DND-41 (cell line): ENCODE measurements at regions not wholly inside any gene's neighbourhood (a gene's known extent, or its start where the extent isn't known, plus 50 kb on each side); places are given as distances from the start of the nearest gene placed in this dataset.
A peak's percentile ranks its signal among the peaks of the same experiment; 100 is the strongest.

Source experiments
- ATAC-seq: fragments of 200-7000 bp; cut with Tn5 transposase; 3 replicates; pipeline ENCODE4 v1.9.1; 2021; ENCODE audit warnings: low read depth; ENCODE audit not compliant: insufficient read depth
- DNase-seq: peaks from one replicate; pipeline ENCODE4 v3.0.0-alpha.2; 2020
- H2AFZ ChIP-seq: 2 replicates; pipeline ENCODE4 v1.6.0; 2012; ENCODE audit warnings: low read depth, low read length
- H3K27ac ChIP-seq: 2 replicates; pipeline ENCODE4 v1.5.1; 2012; ENCODE audit warnings: low read length, inconsistent platforms
- H3K27me3 ChIP-seq: fragments of 200-600 bp; sonication (generic); 2 replicates; pipeline ENCODE4 v1.6.0; 2012; ENCODE audit warnings: low read length, mild to moderate bottlenecking, inconsistent platforms; ENCODE audit not compliant: insufficient read depth, poor library complexity
- H3K36me3 ChIP-seq: 2 replicates; pipeline ENCODE4 v1.5.1; 2012; ENCODE audit warnings: low read length, inconsistent platforms; ENCODE audit not compliant: insufficient read depth
- H3K4me1 ChIP-seq: 2 replicates; pipeline ENCODE4 v1.5.1; 2012; ENCODE audit warnings: mild to moderate bottlenecking, low read length; ENCODE audit not compliant: insufficient read depth
- H3K4me2 ChIP-seq: 2 replicates; pipeline ENCODE4 v1.6.0; 2012; ENCODE audit warnings: mild to moderate bottlenecking, moderate library complexity, low read length, inconsistent platforms; ENCODE audit not compliant: insufficient read depth
- H3K4me3 ChIP-seq, 2 experiments: fragments of 200-600 bp in 1 of 2; shearing (Covaris generic) in 1 of 2; 2 replicates each; pipeline ENCODE4 v1.5.1; 2012 to 2016; ENCODE audit warnings: inconsistent platforms in 2 of 2, low read length in 2 of 2, mild to moderate bottlenecking in 2 of 2, low read depth in 1 of 2, moderate library complexity in 1 of 2
- H3K79me2 ChIP-seq: 2 replicates; pipeline ENCODE4 v1.6.0; 2012; ENCODE audit warnings: low read length, inconsistent platforms; ENCODE audit not compliant: insufficient read depth
- H3K9ac ChIP-seq: 2 replicates; pipeline ENCODE4 v1.6.0; 2012; ENCODE audit warnings: low read depth, mild to moderate bottlenecking, inconsistent platforms, low read length, moderate library complexity
- H3K9me3 ChIP-seq: 2 replicates; pipeline ENCODE4 v1.5.1; 2012; ENCODE audit warnings: low read length, moderate library complexity, mild to moderate bottlenecking, inconsistent platforms; ENCODE audit not compliant: insufficient read depth, severe bottlenecking
- H4K20me1 ChIP-seq: 2 replicates; pipeline ENCODE4 v1.6.0; 2012; ENCODE audit warnings: low read length; ENCODE audit not compliant: insufficient read depth
- EZH2 ChIP-seq: IDR thresholded peaks from 3 replicates; pipeline ENCODE4 v1.6.1; 2012; ENCODE audit warnings: borderline replicate concordance, low read depth, mild to moderate bottlenecking, moderate library complexity, low read length, inconsistent platforms; ENCODE audit not compliant: severe bottlenecking
- TF ChIP-seq, protein P1 (sequence below): IDR thresholded peaks from 2 replicates; pipeline ENCODE4 v1.5.1; 2012; ENCODE audit warnings: borderline replicate concordance, low read length, moderate library complexity, mild to moderate bottlenecking; ENCODE audit not compliant: poor library complexity, severe bottlenecking; ENCODE audit errors: extremely low read depth

- H2AFZ ChIP-seq = no peak overlapping the region
- no peaks in the 10 kb centered on the region for H3K36me3 ChIP-seq
- peaks cover 9% of the 10 kb centered on the region for H3K27me3 ChIP-seq
- H3K4me2 ChIP-seq = no peak overlapping the region
- TF ChIP-seq, protein P1, sequence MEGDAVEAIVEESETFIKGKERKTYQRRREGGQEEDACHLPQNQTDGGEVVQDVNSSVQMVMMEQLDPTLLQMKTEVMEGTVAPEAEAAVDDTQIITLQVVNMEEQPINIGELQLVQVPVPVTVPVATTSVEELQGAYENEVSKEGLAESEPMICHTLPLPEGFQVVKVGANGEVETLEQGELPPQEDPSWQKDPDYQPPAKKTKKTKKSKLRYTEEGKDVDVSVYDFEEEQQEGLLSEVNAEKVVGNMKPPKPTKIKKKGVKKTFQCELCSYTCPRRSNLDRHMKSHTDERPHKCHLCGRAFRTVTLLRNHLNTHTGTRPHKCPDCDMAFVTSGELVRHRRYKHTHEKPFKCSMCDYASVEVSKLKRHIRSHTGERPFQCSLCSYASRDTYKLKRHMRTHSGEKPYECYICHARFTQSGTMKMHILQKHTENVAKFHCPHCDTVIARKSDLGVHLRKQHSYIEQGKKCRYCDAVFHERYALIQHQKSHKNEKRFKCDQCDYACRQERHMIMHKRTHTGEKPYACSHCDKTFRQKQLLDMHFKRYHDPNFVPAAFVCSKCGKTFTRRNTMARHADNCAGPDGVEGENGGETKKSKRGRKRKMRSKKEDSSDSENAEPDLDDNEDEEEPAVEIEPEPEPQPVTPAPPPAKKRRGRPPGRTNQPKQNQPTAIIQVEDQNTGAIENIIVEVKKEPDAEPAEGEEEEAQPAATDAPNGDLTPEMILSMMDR = no peak
- TF ChIP-seq EZH2 = no peak
- no peaks in the 10 kb centered on the region for H3K79me2 ChIP-seq
- H4K20me1 ChIP-seq = no peaks in the 10 kb centered on the region
- no peak overlapping the region for H3K9ac ChIP-seq
- no peak for DNase-seq
- no peak overlapping the region for H3K27ac ChIP-seq
- no peaks in the 10 kb centered on the region for H3K9me3 ChIP-seq
- H3K4me3 ChIP-seq = no peak overlapping the region
- ATAC-seq = no peak
- H3K4me1 ChIP-seq = no peaks in the 10 kb centered on the region
Measured at GRCh38 chr3:124545891-124546290, 184.4 kb upstream of the UMPS start.

- H3K9ac ChIP-seq = no peak overlapping the region
- H2AFZ ChIP-seq = no peak overlapping the region
- H3K79me2 ChIP-seq = no peaks in the 10 kb centered on the region
- TF ChIP-seq EZH2 = no peak
- TF ChIP-seq, protein P1 = no peak
- DNase-seq = no peak
- no peaks in the 10 kb centered on the region for H3K4me1 ChIP-seq
- H3K4me3 ChIP-seq = no peak overlapping the region
- no peak for ATAC-seq
- no peaks in the 10 kb centered on the region for H3K36me3 ChIP-seq
- peaks cover 4% of the 10 kb centered on the region; the same call in 1 of the 2 replicates for H4K20me1 ChIP-seq
- H3K27me3 ChIP-seq = peaks cover 17% of the 10 kb centered on the region
- H3K27ac ChIP-seq = no peak overlapping the region
- no peaks in the 10 kb centered on the region for H3K9me3 ChIP-seq
- no peak overlapping the region for H3K4me2 ChIP-seq
Measured at GRCh38 chr3:124552224-124552623, 178.0 kb upstream of the UMPS start.

DNA sequence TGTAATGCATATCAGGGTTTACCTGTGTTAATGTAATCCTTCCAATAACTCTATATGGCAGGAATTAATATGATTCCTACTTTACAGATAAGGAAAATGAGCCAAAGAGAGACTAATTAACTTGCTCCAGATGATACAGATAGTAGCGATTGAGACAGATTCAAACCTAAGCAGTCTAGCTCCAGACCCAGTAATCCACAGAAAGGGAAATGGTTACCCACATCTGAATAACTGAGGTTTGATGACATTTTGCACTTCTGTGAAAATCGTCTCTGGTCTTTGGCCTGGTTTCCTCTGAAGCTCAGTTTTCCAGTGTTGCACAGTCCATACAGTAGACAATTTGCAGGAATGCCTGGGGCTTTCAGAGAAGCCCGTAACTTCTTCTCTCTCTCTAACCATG lies 177.1 kb upstream of the UMPS start:
- Histone ChIP-seq H3K9me3 (no peaks in the 10 kb centered on the region), H3K9ac (no peak overlapping the region), H3K27ac (no peak overlapping the region), H3K79me2 (no peaks in the 10 kb centered on the region), H4K20me1 (peaks cover 4% of the 10 kb centered on the region; the same call in 1 of the 2 replicates), H3K4me2 (no peak overlapping the region), H3K4me3 (no peak overlapping the region), H2AFZ (no peak overlapping the region), H3K4me1 (no peaks in the 10 kb centered on the region), H3K27me3 (peaks cover 23% of the 10 kb centered on the region), H3K36me3 (no peaks in the 10 kb centered on the region)
- DNase-seq (no peak), ATAC-seq (peak; percentile 62)
- TF ChIP-seq, protein P1 = no peak
- no peak for TF ChIP-seq EZH2

GRCh38 chr3:124556636-124557035 lies 173.6 kb upstream of the UMPS start:
- Histone ChIP-seq H4K20me1 (peaks cover 4% of the 10 kb centered on the region), H3K9ac (no peak overlapping the region), H3K27me3 (peaks cover 20% of the 10 kb centered on the region), H3K9me3 (no peaks in the 10 kb centered on the region), H3K4me2 (no peak overlapping the region), H3K4me1 (no peaks in the 10 kb centered on the region), H3K36me3 (no peaks in the 10 kb centered on the region), H3K4me3 (no peak overlapping the region), H3K79me2 (no peaks in the 10 kb centered on the region), H2AFZ (no peak overlapping the region), H3K27ac (no peak overlapping the region)
- ATAC-seq (no peak), DNase-seq (no peak)
- no peak for TF ChIP-seq EZH2
- TF ChIP-seq, protein P1 = no peak
